ENCODE measurements at regions not wholly inside any gene's neighbourhood (a gene's known extent, or its start where the extent isn't known, plus 50 kb on each side); places are given as distances from the start of the nearest gene placed in this dataset.
A peak's percentile ranks its signal among the peaks of the same experiment; 100 is the strongest.
"Not testable (repeated sequence)": the region's sequence is repeated elsewhere in the genome, so short reads cannot be mapped to it uniquely, and the experiment has no call there.

DNA sequence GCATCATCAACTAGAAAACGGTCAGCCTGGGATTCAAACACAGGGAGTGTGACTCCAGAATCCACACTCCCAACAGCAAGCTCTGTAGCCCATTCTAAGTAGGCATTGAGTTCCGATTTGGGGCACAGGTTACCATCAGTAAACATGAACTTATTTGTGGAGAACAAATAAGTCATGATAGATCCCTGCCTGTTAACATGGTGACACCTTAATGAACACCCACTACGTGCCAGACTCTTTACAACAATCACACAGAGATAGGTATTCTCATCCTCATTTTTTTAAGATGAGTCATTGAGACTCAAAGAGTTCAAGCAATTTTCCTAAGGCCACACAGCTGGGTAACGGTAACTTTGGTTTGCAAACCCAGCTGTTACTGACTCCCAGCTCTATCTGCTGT is 91.5 kb downstream of the LYZL2 start:
- intact Hi-C loops (cut with micrococcal nuclease) = loop anchor here (5.0 to 10.0 kb wide), 3 partner anchors 47 to 93 kb away; no protein-coding TSS in a partner anchor
- H3K9me3 ChIP-seq (replicated peaks in 1 of 2; ENCODE audit: control insufficient read depth in 1 of 2, insufficient read depth in 1 of 2, low read length in 2 of 2) = no peaks in the 10 kb centered on the region
- H3K4me1 ChIP-seq (ENCODE audit: control insufficient read depth in 1 of 2, insufficient read depth in 2 of 2, low read length in 2 of 2) = peaks cover 69 to 87% of the 10 kb centered on the region in 2 donors
- peak in 1 of 3 donors; percentile 38 for DNase-seq
- no CpG with 5 or more reads among the region's 4 CpGs for WGBS (ENCODE audit: insufficient coverage)
- peak overlapping the region in 1 of 3 experiments; percentile 23 for H3K4me3 ChIP-seq (replicated peaks in 1 of 3; ENCODE audit: low read depth in 2 of 3, low read length in 3 of 3)
- no peaks in the 10 kb centered on the region for H3K36me3 ChIP-seq (replicated peaks in 1 of 2; ENCODE audit: control insufficient read depth in 1 of 2, insufficient read depth in 2 of 2, low read length in 2 of 2)
- no peaks in the 10 kb centered on the region for H3K79me2 ChIP-seq (ENCODE audit: insufficient read depth, low read length)
- H3K9ac ChIP-seq (ENCODE audit: insufficient read depth, low read length, poor library complexity, severe bottlenecking) = no peak overlapping the region
- H3K9me3 Mint-ChIP-seq = no peaks in the 10 kb centered on the region
- no peak overlapping the region for H3K4me2 ChIP-seq (replicated peaks; ENCODE audit: extremely low read depth, low read length, poor library complexity, severe bottlenecking)
- H3K27ac Mint-ChIP-seq = peak overlapping the region in 6 of 7 donors; percentile 3 to 90 (median 66)
- H3K27ac ChIP-seq (ENCODE audit: low read depth in 1 of 2, low read length in 2 of 2) = peak overlapping the region in 1 of 2 donors; percentile 73
- no peaks in the 10 kb centered on the region for H4K20me1 ChIP-seq (ENCODE audit: insufficient read depth, low read length)
- H3K4me3 Mint-ChIP-seq = no peak overlapping the region
- no peak overlapping the region for H2AFZ ChIP-seq (ENCODE audit: insufficient read depth, low read depth, low read length, poor library complexity, severe bottlenecking)
- H3K4me1 Mint-ChIP-seq = peaks cover 68% of the 10 kb centered on the region
- TF ChIP-seq, protein P1, sequence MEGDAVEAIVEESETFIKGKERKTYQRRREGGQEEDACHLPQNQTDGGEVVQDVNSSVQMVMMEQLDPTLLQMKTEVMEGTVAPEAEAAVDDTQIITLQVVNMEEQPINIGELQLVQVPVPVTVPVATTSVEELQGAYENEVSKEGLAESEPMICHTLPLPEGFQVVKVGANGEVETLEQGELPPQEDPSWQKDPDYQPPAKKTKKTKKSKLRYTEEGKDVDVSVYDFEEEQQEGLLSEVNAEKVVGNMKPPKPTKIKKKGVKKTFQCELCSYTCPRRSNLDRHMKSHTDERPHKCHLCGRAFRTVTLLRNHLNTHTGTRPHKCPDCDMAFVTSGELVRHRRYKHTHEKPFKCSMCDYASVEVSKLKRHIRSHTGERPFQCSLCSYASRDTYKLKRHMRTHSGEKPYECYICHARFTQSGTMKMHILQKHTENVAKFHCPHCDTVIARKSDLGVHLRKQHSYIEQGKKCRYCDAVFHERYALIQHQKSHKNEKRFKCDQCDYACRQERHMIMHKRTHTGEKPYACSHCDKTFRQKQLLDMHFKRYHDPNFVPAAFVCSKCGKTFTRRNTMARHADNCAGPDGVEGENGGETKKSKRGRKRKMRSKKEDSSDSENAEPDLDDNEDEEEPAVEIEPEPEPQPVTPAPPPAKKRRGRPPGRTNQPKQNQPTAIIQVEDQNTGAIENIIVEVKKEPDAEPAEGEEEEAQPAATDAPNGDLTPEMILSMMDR (IDR thresholded peaks at IDR 0.05) = no peak
- peaks cover 0 to 3% of the 10 kb centered on the region in 2 donors for H3K36me3 Mint-ChIP-seq
- no peaks in the 10 kb centered on the region for H3K27me3 Mint-ChIP-seq (ENCODE audit: low read depth in 3 of 3)
- no peaks in the 10 kb centered on the region for H3K27me3 ChIP-seq (ENCODE audit: control insufficient read depth in 2 of 2, insufficient read depth in 2 of 2, low read length in 2 of 2)

DNA sequence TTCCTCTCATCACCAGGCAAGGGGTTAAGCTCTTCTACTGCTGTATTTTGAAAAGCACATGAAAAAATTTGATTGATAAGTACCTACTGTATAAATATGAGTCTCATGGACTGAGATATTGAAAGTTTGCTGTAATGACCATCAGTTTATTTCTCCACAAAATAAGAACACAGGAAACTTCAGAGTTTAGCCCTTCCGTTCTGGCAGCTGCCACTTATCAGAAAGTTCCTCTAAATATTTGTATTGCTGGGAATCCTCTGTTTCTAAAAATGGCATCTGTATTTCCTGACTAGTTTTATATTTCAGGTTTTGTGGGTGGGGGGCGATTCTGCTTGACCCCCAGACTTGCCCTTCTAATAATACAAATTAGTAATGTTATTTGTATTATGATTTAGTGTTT is 92.0 kb downstream of the LYZL2 start:
- peak overlapping the region; percentile 44 for H3K4me2 ChIP-seq (replicated peaks; ENCODE audit: extremely low read depth, low read length, poor library complexity, severe bottlenecking)
- Mint-ChIP-seq H3K4me3 (peak overlapping the region in 1 of 2 donors; percentile 62), H3K36me3 (peaks cover 0 to 3% of the 10 kb centered on the region in 2 donors), H3K27ac (peak overlapping the region; percentile 72 to 90 (median 82)), H3K4me1 (peaks cover 69% of the 10 kb centered on the region), H3K9me3 (no peaks in the 10 kb centered on the region), H3K27me3 (ENCODE audit: low read depth in 3 of 3) (no peaks in the 10 kb centered on the region)
- H2AFZ ChIP-seq (ENCODE audit: insufficient read depth, low read depth, low read length, poor library complexity, severe bottlenecking) = no peak overlapping the region
- H3K4me3 ChIP-seq (replicated peaks in 1 of 3; ENCODE audit: low read depth in 2 of 3, low read length in 3 of 3) = peak overlapping the region in 1 of 3 experiments; percentile 23
- intact Hi-C loops (cut with micrococcal nuclease) = loop anchor here (5.0 to 10.0 kb wide), 3 partner anchors 47 to 93 kb away; no protein-coding TSS in a partner anchor
- no CpG with 5 or more reads among the region's 2 CpGs for WGBS (ENCODE audit: insufficient coverage)
- H3K36me3 ChIP-seq (replicated peaks in 1 of 2; ENCODE audit: control insufficient read depth in 1 of 2, insufficient read depth in 2 of 2, low read length in 2 of 2) = no peaks in the 10 kb centered on the region
- peaks cover 69 to 87% of the 10 kb centered on the region in 2 donors for H3K4me1 ChIP-seq (ENCODE audit: control insufficient read depth in 1 of 2, insufficient read depth in 2 of 2, low read length in 2 of 2)
- no peaks in the 10 kb centered on the region for H3K79me2 ChIP-seq (ENCODE audit: insufficient read depth, low read length)
- no peaks in the 10 kb centered on the region for H4K20me1 ChIP-seq (ENCODE audit: insufficient read depth, low read length)
- H3K9me3 ChIP-seq (replicated peaks in 1 of 2; ENCODE audit: control insufficient read depth in 1 of 2, insufficient read depth in 1 of 2, low read length in 2 of 2) = no peaks in the 10 kb centered on the region
- peak in 2 of 3 donors; percentile 17 to 32 for DNase-seq
- H3K9ac ChIP-seq (ENCODE audit: insufficient read depth, low read length, poor library complexity, severe bottlenecking) = no peak overlapping the region
- no peaks in the 10 kb centered on the region for H3K27me3 ChIP-seq (ENCODE audit: control insufficient read depth in 2 of 2, insufficient read depth in 2 of 2, low read length in 2 of 2)
- TF ChIP-seq, protein P1 (IDR thresholded peaks at IDR 0.05) = no peak
- peak overlapping the region in 1 of 2 donors; percentile 73 for H3K27ac ChIP-seq (ENCODE audit: low read depth in 1 of 2, low read length in 2 of 2)

DNA sequence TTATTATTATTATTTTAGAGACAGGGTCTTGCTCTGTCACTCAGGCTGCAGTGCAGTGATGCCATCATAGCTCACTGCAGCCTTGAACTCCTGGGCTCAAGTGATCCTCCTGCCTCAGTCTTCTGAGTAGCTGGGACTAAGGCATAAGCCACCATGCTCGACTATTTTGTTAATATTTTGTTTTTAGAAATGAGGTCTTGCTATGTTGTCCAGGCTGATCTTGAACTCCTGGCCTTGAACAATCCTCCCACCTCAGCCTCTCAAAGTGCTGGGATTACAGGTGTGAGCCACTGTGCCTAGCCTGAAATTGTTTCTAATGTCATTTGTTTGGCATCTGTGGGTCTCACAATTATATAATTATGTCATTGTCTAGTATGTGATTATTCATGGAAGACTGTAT is 92.4 kb downstream of the LYZL2 start:
- not testable (repeated sequence) for H3K9ac ChIP-seq (ENCODE audit: insufficient read depth, low read length, poor library complexity, severe bottlenecking); H2AFZ ChIP-seq (ENCODE audit: insufficient read depth, low read depth, low read length, poor library complexity, severe bottlenecking); H3K36me3 Mint-ChIP-seq; H3K79me2 ChIP-seq (ENCODE audit: insufficient read depth, low read length); H4K20me1 ChIP-seq (ENCODE audit: insufficient read depth, low read length); H3K27me3 Mint-ChIP-seq (ENCODE audit: low read depth in 3 of 3); H3K27me3 ChIP-seq (ENCODE audit: control insufficient read depth in 2 of 2, insufficient read depth in 2 of 2, low read length in 2 of 2); H3K4me3 Mint-ChIP-seq; H3K9me3 ChIP-seq (replicated peaks in 1 of 2; ENCODE audit: control insufficient read depth in 1 of 2, insufficient read depth in 1 of 2, low read length in 2 of 2); DNase-seq; H3K9me3 Mint-ChIP-seq; H3K36me3 ChIP-seq (replicated peaks in 1 of 2; ENCODE audit: control insufficient read depth in 1 of 2, insufficient read depth in 2 of 2, low read length in 2 of 2)
- Histone ChIP-seq H3K4me3 (replicated peaks in 1 of 3; ENCODE audit: low read depth in 2 of 3, low read length in 3 of 3) (peak overlapping the region in 1 of 3 experiments; percentile 23), H3K27ac (ENCODE audit: low read depth in 1 of 2, low read length in 2 of 2) (peak overlapping the region in 1 of 2 donors; percentile 73), H3K4me1 (ENCODE audit: control insufficient read depth in 1 of 2, insufficient read depth in 2 of 2, low read length in 2 of 2) (peaks cover 70 to 87% of the 10 kb centered on the region in 2 donors), H3K4me2 (replicated peaks; ENCODE audit: extremely low read depth, low read length, poor library complexity, severe bottlenecking) (peak overlapping the region; percentile 44)
- no CpG with 5 or more reads among the region's 1 CpG for WGBS (ENCODE audit: insufficient coverage)
- peaks cover 70% of the 10 kb centered on the region for H3K4me1 Mint-ChIP-seq
- H3K27ac Mint-ChIP-seq = peak overlapping the region; percentile 72 to 90 (median 82)
- intact Hi-C loops (cut with micrococcal nuclease) = loop anchor here (5.0 to 10.0 kb wide), 3 partner anchors 48 to 92 kb away; no protein-coding TSS in a partner anchor
